HG03469 (cell line): ENCODE measurements at regions not wholly inside any gene's neighbourhood (a gene's known extent, or its start where the extent isn't known, plus 50 kb on each side); places are given as distances from the start of the nearest gene placed in this dataset.
"Not testable (repeated sequence)": the region's sequence is repeated elsewhere in the genome, so short reads cannot be mapped to it uniquely, and the experiment has no call there.

Experiments used
- ATAC-seq: cut with Tn5 transposase; IDR thresholded peaks from one replicate; pipeline ENCODE4 v1.9.1; 2021; ENCODE audit warnings: mild to moderate bottlenecking, moderate library complexity, moderate number of reproducible peaks; ENCODE audit not compliant: unreplicated experiment

DNA sequence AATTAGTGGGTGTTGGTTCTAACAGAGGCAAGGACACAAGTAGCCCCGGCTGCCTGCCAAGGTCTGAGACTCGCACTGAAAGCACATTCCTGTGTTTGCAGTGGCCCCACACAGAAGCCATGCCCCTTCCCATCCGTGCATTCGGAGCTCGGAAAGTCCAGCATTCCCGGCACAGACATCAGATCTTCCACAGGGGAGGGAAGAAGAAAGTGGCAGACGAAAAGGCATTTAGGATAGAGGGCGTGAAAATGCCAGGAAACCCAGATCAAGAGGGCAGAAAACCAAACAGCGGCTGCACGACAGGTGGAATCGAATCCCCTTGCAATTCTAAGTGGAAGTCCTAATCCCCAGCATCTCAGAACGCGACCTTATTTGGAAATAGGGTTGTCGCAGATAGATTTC lies 105.5 kb upstream of the ASB18 start:
- ATAC-seq: no peak

DNA sequence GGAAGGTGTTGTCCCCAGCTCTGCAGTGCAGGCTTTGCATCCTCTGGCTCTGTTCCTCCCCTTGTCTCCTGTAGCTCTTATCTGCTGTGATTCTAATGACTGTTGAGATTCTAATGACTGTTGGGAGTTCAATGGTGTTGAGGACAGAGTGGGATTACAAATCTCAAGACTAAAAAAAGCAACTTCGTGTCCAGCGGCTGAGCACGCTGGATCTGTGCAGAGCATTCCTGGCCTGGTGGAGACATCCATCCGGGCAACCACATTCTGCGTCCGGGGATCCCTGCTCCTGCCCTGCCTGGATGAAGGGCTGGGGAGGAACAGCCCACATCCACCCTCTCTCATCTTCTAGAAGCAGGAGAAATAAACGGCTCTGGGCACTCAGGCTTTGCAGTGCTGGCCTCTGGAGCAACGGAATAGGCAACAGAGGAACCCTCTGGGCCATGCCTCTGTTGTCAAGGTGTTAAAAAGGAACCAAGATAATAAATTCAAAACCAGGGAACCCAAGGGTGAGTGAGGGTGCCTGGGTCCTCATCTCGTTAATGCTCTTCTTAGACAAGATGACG lies 106.7 kb upstream of the ASB18 start:
- no peak for ATAC-seq

DNA sequence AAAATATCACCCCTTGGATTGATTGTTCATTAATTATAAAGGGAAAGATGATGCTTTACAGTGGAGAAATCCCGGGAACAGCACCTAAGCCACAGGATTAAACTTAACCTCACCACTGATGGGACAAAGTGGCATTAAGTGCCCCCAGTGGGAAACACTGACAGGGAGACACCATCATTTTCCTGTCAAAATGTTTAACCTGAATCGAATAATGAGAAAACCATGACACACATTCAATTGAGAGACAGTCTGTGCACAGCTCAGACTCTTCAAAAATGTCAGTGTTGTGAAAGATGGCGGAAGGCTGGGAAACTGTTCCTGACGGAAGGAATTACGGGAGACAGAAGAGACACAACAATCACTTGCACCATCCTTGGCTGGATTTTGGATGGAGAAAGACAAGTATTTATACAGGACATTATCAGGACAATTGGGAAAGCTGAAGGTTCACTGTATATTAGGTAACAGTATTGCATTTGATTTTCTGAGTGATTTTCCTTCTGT lies 111.8 kb upstream of the ASB18 start:
- no peak for ATAC-seq

DNA sequence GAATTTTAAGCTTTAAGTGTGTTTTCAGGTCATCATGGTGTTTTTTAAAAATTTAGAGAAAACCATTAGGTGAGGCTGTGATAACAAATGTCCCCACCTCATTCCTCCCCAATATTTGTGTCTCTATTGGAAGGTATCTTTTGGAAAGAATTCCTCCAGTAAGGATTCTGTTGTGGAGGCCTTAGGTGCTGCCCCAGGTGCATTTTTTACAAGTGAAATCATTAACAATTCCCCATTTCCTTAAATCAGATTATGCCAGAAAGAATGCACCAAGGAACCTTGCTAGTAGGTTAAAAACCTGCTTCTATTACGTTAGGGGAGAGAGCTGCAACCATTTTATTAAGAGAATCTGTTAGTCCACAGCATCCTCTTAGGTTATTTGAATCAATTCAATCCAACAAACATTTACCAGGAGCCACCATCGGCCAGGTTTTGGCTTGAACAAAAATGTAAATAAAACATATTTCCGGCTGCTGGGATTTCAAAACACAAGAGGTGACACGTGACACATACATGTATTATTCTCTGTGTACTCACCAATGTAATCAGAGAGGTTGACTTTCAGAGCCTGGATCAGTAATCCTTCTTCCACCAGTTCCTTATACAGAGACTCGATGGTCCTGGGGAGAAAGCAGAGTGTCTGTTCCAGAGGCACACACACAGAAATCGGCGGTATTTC lies 112.5 kb upstream of the ASB18 start:
- no peak for ATAC-seq

DNA sequence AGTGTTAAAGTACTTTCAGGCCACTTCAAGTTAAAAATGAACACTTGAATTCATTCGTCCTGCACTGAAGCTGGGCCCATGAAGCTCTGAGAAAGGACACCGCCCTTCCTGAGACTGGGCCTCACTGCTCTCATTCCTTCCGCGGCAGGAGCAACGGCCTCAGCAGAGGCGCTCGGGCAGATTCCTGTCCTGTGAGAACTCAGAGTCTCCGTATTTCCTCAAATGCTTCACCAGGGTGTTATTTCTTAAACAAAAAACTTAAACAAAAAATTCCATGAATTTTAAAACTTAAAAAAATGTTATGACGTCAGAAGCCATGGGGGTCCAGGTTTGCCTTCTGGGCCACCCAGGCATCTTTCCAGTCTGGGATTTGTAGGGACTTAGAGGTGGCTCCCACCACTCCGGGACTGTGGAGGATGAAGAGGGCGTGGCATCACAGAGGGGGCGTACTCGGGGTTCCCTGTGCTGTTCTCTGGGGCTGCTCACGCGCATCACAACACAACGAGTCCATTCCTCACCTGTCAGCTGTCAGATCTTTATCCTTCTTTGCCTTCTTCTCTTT lies 115.9 kb upstream of the ASB18 start:
- no peak for ATAC-seq

DNA sequence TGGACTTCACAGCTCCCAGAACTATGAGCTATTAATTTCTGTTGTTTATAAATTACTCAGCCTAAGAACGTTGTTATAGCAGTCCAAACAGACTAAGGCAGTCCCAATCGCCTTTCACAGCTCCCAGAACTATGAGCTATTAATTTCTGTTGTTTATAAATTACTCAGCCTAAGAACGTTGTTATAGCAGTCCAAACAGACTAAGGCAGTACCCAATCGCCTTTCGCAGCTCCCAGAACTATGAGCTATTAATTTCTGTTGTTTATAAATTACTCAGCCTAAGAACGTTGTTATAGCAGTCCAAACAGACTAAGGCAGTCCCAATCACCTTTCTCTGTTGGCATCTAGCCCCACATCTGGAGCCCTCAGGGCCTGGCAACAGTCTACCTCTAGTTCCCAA lies 117.0 kb upstream of the ASB18 start:
- not testable (repeated sequence) for ATAC-seq

DNA sequence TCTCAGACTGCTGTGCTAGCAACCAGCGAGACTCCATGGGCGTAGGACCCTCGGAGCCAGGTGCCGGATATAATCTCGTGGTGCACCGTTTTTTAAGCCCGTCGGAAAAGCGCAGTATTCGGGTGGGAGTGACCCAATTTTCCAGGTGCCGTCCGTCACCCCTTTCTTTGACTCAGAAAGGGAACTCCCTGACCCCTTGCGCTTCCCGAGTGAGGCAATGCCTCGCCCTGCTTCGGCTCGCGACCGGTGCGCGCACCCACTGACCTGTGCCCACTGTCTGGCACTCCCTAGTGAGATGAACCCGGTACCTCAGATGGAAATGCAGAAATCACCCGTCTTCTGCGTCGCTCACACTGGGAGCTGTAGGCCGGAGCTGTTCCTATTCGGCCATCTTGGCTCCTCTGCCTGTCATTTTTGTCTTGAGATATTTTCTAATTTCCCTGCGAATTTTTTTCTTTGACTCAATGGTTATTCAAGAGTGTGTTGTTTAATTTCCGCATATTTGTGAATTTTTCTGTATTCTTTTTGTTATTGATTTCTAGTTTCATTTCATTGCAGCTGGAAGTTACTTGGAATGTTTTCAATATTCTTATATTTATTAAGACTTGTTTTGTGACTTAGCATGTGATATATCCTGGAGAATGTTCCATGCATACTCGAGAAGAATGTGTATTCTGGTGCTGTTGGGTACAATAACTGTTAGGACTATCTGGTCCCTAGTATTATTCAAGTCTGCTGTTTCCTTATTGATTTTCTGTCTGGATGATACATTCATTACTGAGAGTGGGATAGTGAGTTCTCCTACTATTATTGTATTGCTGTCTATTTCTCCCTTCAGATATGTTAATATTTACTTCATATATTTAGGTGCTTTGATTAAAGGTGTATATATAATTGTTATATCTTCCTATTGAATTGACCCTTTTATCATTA lies 125.3 kb upstream of the ASB18 start:
- ATAC-seq: not testable (repeated sequence)

DNA sequence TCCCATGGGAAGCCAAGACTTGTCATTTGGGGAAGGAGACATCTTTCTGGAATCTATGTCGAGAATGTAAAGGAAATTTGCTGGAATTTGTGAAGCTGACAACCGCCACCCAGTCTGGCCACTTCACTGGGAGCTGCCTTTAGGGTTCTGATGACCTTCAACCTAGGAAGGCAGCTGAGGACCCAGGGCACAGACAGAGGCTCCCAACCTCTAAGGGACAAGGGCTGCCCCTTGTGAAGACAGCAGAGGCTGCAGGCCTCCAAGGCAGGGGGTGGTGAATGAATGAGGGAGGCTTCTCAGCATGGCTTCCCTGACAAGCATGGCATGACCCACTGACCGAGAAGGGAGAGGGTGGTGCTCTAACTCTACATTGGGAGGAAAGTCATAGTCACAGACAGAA lies 128.9 kb upstream of the ASB18 start:
- no peak for ATAC-seq

DNA sequence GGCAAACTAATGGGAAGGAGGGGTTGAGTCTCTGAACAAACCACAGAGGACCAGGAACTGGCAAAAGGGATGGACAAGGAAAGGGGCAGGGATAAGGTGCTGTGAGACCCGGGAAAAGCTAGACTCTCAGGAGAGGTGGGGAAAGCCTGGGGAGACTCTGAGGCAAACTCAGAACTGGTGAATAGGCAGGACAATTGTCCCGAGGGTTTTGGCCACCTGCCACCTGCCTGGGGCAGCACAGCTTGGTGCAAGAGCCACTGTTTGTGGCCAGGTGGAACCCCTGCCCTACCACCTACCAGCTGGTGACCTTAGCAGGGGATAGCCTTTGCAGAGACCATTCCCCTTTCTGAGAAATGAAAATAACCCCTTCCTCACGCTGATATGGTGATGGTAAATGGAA lies 129.4 kb upstream of the ASB18 start:
- no peak for ATAC-seq

DNA sequence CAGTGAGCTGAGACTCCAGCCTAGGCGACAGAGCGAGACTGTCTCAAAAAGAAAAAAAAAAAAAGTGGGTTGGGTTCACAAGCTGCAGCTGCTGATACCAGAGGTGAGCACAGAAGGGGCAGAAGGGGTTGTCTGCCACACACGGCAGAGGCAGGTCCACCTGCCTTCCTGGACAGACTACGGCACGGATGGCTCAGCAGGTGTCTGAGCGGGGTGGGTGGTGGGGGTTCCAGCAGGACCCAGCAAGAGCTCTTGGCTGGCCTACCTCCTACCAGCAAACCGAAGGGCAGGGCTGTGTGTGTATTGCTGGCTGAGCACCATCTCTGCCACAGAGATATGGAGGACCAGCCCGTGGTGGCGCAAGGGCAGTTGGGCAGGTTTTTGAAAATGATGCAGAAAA lies 130.4 kb upstream of the ASB18 start:
- no peak for ATAC-seq

DNA sequence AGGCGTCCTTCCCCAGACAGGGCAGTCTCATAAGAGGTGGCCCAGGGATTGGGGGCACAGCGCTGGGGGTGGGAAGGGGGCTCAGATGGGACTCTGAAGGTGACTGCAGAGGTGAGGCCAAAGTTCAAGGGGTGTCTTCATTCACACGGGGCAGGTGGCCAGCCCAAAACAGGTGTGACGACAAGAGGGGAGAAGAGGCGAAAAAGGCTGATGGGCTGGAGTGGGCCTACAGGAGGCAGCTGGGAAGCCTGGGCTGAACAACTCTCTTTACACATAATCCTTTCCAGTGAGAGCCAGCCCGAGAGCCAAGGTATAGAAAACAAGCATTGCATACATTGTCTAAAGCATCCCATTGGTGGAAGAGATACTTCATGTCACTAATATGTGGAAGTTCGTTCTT lies 130.9 kb upstream of the ASB18 start:
- ATAC-seq: no peak

DNA sequence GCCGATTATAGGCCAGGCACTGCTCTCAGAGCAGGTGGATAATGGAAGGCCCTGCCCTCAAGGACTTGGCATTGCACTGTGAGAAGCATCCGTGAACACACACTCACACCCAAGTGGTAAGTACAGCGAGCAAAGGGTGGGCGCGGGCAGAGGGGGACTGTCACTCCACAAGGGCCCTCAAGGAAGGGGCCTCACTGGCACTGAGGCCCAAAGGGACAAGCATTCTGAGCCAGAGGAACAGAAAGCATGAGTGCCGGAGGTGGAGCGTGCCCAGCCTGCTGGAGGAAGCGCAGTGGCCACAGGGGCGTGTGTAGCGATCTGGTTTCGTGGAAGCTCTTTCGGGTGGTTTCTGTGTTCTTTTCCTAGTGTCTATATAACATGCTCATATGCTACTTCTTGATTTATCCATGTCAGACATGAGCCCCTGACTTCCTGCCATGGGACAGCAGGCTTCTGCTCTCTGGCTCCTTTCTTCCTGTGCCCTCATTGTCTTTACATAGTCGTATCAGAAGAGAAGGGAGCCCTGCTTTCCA lies 132.7 kb upstream of the ASB18 start:
- ATAC-seq: no peak

DNA sequence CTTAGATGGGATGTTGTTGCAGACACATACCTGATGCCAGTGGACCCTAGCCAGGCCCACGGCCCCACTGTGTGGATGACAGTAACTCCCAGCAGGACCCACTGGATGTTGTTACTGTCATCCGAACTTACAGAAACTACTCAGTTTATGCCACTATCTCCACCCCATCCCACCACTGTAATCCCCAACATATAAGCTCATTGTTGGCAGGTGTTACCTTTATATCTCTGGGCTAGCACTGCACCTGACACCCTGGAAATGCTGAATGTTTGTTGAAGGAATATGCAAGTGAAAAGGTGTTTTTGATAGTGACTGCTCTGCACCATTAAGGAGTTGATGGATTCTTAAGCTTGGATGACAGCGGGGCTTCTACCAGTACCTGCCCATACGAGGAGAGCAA lies 133.5 kb upstream of the ASB18 start:
- no peak for ATAC-seq

DNA sequence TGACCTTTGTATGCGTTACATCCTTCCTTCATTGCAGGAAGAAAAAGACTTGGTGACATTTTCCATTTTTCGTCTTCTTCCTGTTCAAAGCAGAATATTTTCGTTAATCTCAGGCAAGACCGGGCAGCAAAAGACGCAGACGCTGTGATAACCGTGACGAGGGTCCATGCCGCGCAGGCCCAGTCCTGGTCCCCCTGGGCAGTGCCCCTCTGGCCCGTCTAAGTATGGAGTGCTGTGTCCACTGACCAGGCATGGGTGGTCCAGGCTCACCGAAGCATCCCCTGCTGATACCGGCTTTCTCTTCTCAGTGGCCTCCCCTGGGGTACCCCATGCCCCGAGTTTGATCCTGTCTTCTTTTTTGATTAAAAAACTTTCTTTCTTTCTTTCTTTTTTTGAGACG lies 135.2 kb upstream of the ASB18 start:
- no peak for ATAC-seq

DNA sequence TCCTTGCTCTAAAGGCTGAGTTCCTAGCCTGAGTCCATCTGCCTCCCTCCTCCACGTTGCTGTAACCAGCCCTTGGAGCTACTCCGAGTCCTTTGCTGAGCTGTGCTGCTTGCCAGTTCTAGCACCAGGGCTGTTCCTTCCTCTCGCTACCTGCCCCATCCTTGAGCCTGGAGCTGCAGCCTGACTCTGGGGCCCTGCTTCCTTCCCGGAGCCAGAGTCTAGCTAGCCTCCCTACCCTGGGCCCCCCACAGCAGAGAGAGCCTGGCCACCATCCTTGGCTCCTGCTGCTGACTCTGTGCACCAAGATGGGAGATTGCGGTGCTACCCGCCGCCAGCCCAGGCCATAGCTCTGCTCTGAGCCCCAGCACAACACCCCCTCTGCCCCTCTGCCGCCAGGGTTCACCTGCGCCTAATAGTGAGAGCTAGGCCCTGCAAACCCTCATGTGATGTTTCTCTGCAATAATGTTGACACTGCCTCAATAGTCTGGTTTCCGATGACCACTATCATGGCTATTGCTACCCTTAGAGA lies 135.9 kb upstream of the ASB18 start:
- no peak for ATAC-seq

DNA sequence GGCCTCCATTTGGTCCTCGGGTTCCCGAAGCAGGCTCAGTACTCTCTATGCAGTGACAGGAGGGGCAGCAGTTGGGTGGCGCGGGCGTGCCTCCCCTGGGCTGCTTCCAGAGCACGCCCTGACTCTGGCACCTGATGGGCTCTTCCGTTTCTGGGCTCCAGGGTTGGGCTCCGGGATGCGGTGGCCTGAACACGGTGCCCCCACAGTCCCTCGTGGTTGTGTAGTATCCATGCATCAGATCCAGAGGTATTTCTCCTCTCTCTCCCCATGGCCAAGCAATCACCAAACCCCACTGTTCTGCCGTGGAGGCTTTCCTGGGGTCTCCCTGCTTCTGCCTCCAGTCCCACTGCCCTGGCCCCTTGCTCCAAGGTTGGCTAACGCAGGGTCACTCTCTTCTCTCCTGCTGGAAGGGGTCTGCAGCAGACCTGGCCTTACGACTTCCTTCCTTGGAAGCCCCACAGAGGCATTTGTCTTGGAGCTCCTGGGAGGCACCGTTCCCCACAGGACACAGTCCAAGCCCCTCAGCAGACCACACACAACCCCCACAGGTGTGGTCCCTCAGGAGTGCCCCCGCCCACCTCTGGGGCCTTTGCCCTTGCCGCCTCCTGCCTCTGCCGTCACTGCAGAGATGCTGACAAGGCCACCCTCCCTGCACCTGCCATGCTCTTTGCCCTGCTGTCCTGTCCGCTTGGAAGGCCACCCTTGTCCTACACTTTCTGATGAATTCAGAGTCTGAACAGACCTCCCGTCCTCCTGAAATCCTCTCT lies 136.6 kb upstream of the ASB18 start:
- ATAC-seq: no peak

DNA sequence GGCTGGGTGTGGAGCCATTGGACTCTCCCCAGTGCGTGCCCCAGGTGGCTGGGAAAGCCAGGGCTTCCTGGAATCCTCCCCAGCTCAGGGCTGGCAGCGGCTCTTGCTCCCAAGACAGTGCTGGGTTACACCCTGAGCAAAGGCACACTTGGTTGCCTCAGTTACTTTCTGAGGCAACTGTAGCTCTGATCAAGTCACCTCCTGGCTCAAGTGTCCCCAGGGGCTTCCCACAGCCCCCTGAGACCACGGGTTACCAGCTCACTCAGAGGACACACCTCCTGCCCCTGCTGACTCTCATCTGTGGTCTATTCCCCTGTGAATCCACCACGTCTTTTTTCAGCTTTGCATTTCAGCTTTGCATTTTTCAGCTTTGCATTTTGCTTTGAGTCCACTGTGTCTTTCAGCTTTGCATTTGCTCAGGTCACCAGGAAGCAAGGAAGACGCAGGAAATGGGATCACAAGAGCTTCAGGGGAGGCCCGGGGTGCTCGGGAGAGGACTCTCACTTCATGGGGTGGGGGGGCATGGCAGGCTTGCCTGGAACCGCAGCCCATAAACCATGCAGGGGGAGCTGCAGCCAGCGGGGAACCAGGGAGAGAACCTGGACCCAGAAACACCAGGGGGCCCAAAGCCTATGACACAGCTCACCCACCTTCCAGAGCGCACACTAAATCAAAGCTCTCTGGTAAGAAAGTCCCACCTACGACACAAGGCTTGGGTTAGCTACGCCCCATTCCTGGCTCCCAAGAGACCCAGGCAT lies 138.0 kb upstream of the ASB18 start:
- ATAC-seq: no peak

DNA sequence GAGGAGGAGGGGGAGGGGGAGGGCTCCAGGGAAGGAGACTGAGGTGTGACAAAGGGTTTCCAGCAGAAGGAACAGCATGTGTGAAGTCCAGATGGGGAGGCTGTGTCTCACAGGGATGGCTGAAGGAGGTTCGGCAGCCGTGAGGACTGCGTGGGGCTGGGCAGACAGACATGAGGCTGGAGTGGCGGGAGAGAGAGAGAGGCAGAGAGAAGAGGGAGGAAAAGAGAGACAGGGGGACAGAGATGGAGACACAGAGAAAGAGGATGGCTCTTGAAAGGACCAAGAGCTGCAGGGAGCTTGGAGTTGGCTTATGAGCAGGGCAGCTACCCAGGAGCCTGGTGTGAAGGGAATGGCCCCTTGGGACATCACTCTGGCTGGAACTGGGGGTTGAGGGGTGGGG lies 138.9 kb upstream of the ASB18 start:
- no peak for ATAC-seq

DNA sequence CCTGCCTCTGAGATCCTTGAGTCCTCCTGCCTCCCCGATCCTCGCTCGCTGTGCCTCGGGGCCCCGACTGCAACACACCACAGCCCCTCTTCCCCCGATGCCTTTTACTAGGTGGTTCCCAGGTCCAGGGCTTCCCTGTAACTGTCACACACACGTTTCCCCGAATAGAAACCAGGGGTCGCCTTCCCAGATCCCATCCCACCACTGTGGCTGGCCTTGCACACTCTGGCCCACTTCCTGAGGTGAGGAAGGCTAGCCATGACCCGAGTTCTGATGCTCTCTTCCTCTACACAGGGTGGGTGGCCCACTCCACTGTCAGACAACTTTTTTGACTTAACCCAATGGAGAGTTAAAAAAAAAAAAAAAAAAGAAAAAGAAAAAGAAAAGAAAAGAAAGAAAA lies 139.6 kb upstream of the ASB18 start:
- no peak for ATAC-seq

DNA sequence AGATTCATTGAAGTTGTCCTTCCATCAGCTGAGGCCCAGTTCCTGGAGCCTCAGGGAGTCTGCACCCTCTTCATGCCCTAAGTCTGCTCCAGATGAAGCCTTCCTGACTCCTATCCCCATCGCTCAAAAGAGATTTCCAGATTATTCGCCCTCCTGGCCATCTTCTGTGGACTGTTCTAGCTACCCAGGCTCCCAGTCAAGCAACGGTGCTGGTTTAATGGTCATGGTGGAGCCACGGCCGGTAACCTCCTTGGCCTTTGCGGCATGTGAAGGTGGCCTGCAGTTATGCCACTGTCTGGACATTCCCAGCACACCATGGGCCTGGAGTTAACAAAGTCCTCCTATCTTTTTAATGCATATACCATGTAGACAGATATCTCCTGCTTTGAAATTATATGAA lies 140.1 kb upstream of the ASB18 start:
- ATAC-seq: no peak
